ENCODE measurements at regions not wholly inside any gene's neighbourhood (a gene's known extent, or its start where the extent isn't known, plus 50 kb on each side); places are given as distances from the start of the nearest gene placed in this dataset.

DNA sequence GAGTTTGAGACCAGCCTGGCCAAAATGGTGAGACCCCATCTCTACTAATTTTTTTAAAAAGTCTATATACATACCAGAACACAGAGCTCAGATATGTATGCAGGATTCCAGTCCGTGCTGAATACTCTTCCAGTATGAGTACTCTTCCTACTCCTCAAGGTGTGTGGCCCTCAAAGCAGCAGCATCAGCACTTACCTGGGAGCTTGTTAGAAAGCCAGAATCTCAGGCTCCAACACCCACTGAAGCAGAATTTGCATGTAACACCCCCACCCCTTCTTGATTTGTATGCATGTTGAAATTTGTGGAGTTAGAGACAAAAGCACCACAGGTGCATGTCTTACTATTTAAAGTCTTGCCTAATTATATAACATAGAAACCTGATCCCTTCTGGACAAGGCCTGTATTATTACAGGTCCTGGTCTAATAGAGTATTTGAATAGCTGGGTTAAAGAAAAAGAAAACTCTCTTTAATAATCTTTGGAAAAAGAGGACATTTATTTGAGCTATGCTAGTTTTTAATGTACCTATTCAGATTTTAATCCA lies 50.3 kb upstream of the NFE2L2 start:
- DNase-seq = no peak
- Mint-ChIP-seq H3K27me3 (ENCODE audit: low read depth) (no peaks in the 10 kb centered on the region), H3K36me3 (ENCODE audit: low read depth) (peaks cover 2% of the 10 kb centered on the region), H3K4me3 (no peak overlapping the region), H3K4me1 (ENCODE audit: low read depth) (peaks cover 14% of the 10 kb centered on the region), H3K27ac (no peak overlapping the region), H3K9me3 (peaks cover 3% of the 10 kb centered on the region)
- CTCF ChIA-PET = interaction anchor here (0.5 to 2.5 kb wide), 7 partner anchors 10 to 166 kb away, joined by 3 to 6 read pairs (median 4); no protein-coding TSS in a partner anchor
- intact Hi-C loops (cut with micrococcal nuclease) = no loop called here

DNA sequence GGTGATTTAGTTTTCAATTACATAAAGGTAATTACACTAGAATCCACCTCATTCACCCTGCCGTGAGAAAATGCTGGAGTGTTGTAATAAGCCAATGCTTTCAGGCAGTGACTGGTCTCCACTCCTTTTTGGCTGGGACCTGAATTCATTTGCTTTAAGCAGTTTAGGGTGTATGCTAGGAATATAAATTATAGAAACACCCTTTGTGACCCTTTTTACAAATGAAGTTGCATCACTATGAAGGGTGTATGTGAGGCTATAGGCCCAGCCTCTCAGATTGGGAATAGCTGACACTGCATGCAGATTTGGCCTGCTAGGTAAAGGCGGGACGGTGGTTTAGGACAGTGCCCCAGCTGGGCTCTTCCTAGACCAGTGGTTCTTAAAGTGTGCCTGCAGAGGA lies 50.8 kb upstream of the NFE2L2 start:
- H3K36me3 Mint-ChIP-seq (ENCODE audit: low read depth) = peaks cover 2% of the 10 kb centered on the region
- H3K4me1 Mint-ChIP-seq (ENCODE audit: low read depth) = peaks cover 9% of the 10 kb centered on the region
- no peak overlapping the region for H3K4me3 Mint-ChIP-seq
- no peaks in the 10 kb centered on the region for H3K27me3 Mint-ChIP-seq (ENCODE audit: low read depth)
- H3K27ac Mint-ChIP-seq = no peak overlapping the region
- CTCF ChIA-PET = interaction anchor here (0.5 to 2.5 kb wide), 4 partner anchors 19 to 166 kb away, joined by 3 to 6 read pairs (median 3); no protein-coding TSS in a partner anchor
- peaks cover 3% of the 10 kb centered on the region for H3K9me3 Mint-ChIP-seq
- no peak for DNase-seq
- intact Hi-C loops (cut with micrococcal nuclease) = no loop called here

DNA sequence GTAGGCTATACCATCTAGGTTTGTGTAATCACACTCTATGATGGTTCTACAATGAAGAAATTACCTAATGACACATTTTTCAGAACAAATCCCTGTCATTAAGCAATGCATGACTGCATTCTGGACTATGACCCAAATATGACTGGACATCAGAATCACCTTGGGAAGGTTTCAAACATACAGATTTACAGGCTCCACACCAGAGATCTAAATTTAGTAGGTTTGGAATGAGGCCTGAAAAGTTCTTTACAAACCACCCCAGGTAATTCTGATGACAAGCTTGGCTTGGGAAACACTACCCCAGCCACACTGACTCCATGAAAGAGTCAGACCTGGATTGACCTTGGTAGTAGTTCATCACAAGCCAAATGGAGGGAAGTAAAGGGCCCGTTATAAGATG lies 52.2 kb upstream of the NFE2L2 start:
- H3K27ac Mint-ChIP-seq = no peak overlapping the region
- no peaks in the 10 kb centered on the region for H3K27me3 Mint-ChIP-seq (ENCODE audit: low read depth)
- intact Hi-C loops (cut with micrococcal nuclease) = no loop called here
- CTCF ChIA-PET = no interaction called here
- H3K4me3 Mint-ChIP-seq = no peak overlapping the region
- peaks cover 4% of the 10 kb centered on the region for H3K36me3 Mint-ChIP-seq (ENCODE audit: low read depth)
- DNase-seq = no peak
- peaks cover 1% of the 10 kb centered on the region for H3K9me3 Mint-ChIP-seq
- peaks cover 2% of the 10 kb centered on the region for H3K4me1 Mint-ChIP-seq (ENCODE audit: low read depth)

DNA sequence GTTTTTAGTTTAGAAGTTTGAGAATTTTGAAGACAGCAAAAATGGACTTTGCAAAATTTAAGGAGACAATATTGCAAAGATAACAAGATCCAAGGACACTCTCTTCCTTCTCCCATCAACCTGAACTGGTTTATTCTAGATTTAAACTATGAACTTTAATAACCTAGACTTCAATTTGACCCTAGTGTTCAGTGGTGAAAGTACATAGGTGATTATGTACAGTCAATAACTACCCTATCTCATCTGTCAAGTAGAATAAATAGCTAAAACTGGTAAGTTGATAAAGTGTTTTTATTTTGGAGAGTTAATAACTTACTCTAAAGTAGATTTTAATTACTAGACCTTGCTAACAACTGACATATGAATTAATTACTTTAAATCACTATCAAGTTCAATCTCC lies 52.9 kb upstream of the NFE2L2 start:
- Mint-ChIP-seq H3K4me1 (ENCODE audit: low read depth) (peaks cover 2% of the 10 kb centered on the region), H3K4me3 (no peak overlapping the region), H3K27me3 (ENCODE audit: low read depth) (no peaks in the 10 kb centered on the region), H3K36me3 (ENCODE audit: low read depth) (peaks cover 4% of the 10 kb centered on the region), H3K9me3 (no peaks in the 10 kb centered on the region), H3K27ac (no peak overlapping the region)
- intact Hi-C loops (cut with micrococcal nuclease) = no loop called here
- no peak for DNase-seq
- CTCF ChIA-PET = interaction anchor here (1.2 to 1.3 kb wide), 2 partner anchors 13 to 152 kb away, joined by 3 to 4 read pairs; no protein-coding TSS in a partner anchor

DNA sequence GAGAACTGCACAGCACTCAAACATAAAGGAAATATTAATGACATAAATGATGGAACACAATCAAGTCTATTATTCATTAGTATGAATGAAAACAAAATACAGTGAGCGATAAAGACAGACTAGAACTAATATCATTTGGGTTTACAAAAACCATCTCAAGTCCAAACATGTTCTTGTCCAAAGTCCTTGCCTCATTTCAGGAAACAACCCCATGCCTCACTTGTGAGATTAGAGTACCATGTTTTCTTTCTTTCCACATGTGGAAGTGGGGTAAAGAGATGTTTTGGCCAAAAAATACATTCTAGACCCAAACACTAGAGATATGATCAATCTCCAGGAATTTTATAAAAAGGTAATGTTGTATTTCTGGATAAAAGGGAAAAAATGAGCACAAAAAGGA lies 53.3 kb upstream of the NFE2L2 start:
- DNase-seq = no peak
- H3K27me3 Mint-ChIP-seq (ENCODE audit: low read depth) = no peaks in the 10 kb centered on the region
- H3K4me1 Mint-ChIP-seq (ENCODE audit: low read depth) = peaks cover 2% of the 10 kb centered on the region
- CTCF ChIA-PET = interaction anchor here (1.2 to 1.3 kb wide), 2 partner anchors 14 to 153 kb away, joined by 3 to 4 read pairs; no protein-coding TSS in a partner anchor
- no peaks in the 10 kb centered on the region for H3K9me3 Mint-ChIP-seq
- H3K36me3 Mint-ChIP-seq (ENCODE audit: low read depth) = peaks cover 4% of the 10 kb centered on the region
- intact Hi-C loops (cut with micrococcal nuclease) = no loop called here
- H3K4me3 Mint-ChIP-seq = no peak overlapping the region
- no peak overlapping the region for H3K27ac Mint-ChIP-seq

DNA sequence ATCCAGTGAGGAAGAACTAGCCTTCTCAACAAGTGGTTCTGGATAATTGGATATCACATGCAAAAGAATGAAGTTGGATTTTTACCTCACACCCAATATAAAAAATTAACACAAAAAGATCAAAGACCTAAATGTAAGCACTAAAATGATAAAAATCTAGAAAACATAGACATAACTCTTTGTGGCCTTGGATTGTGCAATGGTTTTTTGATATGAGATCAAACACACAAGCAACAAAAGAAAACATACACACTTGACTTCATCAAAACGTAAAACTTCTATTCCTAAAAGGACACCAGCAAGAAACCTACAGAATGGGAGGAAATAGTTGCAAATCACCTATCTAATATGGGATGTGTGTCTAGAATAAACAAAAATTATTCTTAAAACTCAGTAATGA lies 54.1 kb upstream of the NFE2L2 start:
- no peak for DNase-seq
- CTCF ChIA-PET = interaction anchor here (1.3 kb wide), 1 partner anchor 154 kb away, joined by 4 read pairs; no protein-coding TSS in a partner anchor
- no peak overlapping the region for H3K27ac Mint-ChIP-seq
- no peaks in the 10 kb centered on the region for H3K27me3 Mint-ChIP-seq (ENCODE audit: low read depth)
- no peaks in the 10 kb centered on the region for H3K4me1 Mint-ChIP-seq (ENCODE audit: low read depth)
- H3K36me3 Mint-ChIP-seq (ENCODE audit: low read depth) = peaks cover 7% of the 10 kb centered on the region
- no peaks in the 10 kb centered on the region for H3K9me3 Mint-ChIP-seq
- intact Hi-C loops (cut with micrococcal nuclease) = no loop called here
- no peak overlapping the region for H3K4me3 Mint-ChIP-seq

DNA sequence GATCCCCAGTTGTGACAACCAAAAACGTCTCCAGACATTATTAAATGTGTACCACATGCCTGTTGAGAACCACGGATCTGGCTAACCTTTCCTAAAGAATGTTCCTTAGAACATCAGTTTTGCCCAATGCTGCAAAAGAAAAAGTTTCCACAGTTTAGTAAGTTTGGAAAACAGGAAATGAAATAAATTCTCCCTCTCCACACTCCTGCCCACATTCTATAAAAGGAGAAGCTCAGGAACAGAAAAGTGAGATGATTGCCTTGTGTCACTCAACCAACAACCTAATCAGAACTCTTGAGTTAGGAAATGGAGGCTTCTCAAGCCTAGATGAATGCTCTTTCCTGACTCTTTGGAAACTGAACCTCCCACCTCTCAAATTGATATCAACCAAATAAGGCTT lies 56.1 kb upstream of the NFE2L2 start:
- CTCF ChIA-PET = interaction anchor here (0.9 kb wide), 1 partner anchor 24 kb away, joined by 3 read pairs; no protein-coding TSS in a partner anchor
- DNase-seq = no peak
- no peaks in the 10 kb centered on the region for H3K4me1 Mint-ChIP-seq (ENCODE audit: low read depth)
- no peaks in the 10 kb centered on the region for H3K9me3 Mint-ChIP-seq
- H3K36me3 Mint-ChIP-seq (ENCODE audit: low read depth) = peaks cover 7% of the 10 kb centered on the region
- no peak overlapping the region for H3K27ac Mint-ChIP-seq
- H3K27me3 Mint-ChIP-seq (ENCODE audit: low read depth) = no peaks in the 10 kb centered on the region
- intact Hi-C loops (cut with micrococcal nuclease) = no loop called here
- H3K4me3 Mint-ChIP-seq = no peak overlapping the region

DNA sequence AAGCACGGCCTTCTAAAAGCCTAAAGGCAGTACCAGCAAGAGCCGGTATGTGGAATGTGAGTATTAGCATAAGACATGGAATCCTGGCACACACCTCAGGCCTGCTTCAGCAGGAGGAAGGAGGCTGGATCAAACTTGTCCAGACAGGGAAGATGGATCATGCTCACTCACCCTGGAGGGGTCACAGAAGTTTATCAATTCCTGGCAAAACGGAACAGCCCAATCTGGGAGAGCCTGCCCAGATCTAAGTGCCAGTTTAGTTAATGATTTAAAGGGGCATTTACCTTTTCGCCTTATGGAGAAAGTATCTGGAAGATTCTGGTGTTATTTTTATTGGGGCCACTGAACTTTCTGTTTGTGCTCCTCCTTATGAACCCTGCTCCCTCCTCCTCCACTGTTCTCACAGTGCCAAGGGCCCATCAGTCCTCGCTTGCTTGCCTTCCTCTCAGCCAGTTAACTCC lies 58.3 kb upstream of the NFE2L2 start:
- CTCF ChIA-PET = no interaction called here
- intact Hi-C loops (cut with micrococcal nuclease) = no loop called here

DNA sequence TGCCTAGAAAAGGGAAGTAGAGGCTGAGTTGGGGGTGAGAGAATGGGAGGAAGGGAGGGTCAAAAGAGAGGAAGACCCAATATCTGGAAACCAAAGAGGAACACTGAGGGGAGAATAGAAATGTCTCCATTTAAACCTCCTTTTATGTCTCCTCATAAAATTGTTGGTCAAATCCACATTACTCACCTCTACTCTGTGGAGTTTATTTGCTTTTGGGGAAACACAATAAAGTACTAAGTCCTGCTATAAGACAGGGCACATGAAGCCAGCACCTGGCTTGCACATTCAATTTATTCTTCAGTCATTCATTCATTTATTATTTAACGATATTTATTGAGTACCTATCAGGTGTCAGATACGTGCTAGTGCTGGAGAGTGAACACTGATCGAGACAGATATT lies 60.3 kb upstream of the NFE2L2 start:
- CTCF ChIA-PET = interaction anchor here (0.6 kb wide), 1 partner anchor 161 kb away, joined by 3 read pairs; no protein-coding TSS in a partner anchor
- intact Hi-C loops (cut with micrococcal nuclease) = no loop called here
- H3K27ac Mint-ChIP-seq = no peak overlapping the region
- peaks cover 7% of the 10 kb centered on the region for H3K36me3 Mint-ChIP-seq (ENCODE audit: low read depth)
- DNase-seq = no peak
- no peaks in the 10 kb centered on the region for H3K9me3 Mint-ChIP-seq
- H3K27me3 Mint-ChIP-seq (ENCODE audit: low read depth) = no peaks in the 10 kb centered on the region
- peaks cover 9% of the 10 kb centered on the region for H3K4me1 Mint-ChIP-seq (ENCODE audit: low read depth)
- H3K4me3 Mint-ChIP-seq = no peak overlapping the region

More for the DNA sequence above, 58.3 kb upstream of the NFE2L2 start:
- DNase-seq = no peak
- Mint-ChIP-seq H3K27me3 (ENCODE audit: low read depth) (no peaks in the 10 kb centered on the region), H3K27ac (no peak overlapping the region), H3K4me3 (no peak overlapping the region), H3K36me3 (ENCODE audit: low read depth) (peaks cover 7% of the 10 kb centered on the region), H3K4me1 (ENCODE audit: low read depth) (no peaks in the 10 kb centered on the region), H3K9me3 (no peaks in the 10 kb centered on the region)

DNA sequence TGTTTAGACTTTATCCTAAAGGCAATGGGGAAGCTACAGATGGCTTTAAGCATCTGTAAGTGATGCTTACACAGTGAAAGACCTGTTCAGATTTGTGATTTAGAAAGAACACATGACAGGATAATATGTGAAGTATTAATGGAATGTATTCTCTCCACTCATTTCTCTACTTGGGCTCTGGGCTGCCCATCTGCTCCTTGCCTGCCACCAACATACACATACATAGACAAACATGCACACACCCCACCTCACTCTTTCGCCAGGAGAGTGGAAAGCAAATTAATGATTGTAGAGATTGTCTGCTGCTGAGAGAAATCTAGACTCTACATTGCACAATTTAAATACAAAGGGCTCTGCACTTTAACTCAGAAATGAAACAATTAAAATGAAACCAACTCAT lies 61.0 kb upstream of the NFE2L2 start:
- CTCF ChIA-PET = interaction anchor here (0.6 to 2.1 kb wide), 3 partner anchors 11 to 162 kb away, joined by 3 to 8 read pairs (median 5); no protein-coding TSS in a partner anchor
- no peaks in the 10 kb centered on the region for H3K9me3 Mint-ChIP-seq
- H3K36me3 Mint-ChIP-seq (ENCODE audit: low read depth) = peaks cover 7% of the 10 kb centered on the region
- no peak overlapping the region for H3K4me3 Mint-ChIP-seq
- H3K27me3 Mint-ChIP-seq (ENCODE audit: low read depth) = no peaks in the 10 kb centered on the region
- peaks cover 9% of the 10 kb centered on the region for H3K4me1 Mint-ChIP-seq (ENCODE audit: low read depth)
- no peak overlapping the region for H3K27ac Mint-ChIP-seq
- intact Hi-C loops (cut with micrococcal nuclease) = no loop called here
- no peak for DNase-seq

DNA sequence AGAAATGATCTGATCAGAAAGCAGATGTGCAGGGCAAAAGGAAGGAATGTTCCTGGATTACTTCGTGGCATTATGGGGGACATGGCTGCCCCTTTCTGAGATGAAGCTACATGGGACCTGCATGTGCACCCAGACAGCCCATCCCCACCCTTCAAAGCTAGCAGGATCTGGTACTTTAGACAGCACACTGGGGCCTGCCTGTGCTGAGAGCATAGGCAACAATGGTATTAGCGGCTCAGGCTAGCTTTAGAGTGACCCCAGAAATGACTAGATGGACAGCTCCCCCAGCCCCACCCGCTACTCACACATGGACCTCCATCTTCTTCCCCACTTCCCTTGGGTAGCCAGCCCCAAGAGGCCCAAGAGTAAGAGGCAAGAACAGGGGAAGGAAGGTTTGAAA lies 61.5 kb upstream of the NFE2L2 start:
- H3K4me1 Mint-ChIP-seq (ENCODE audit: low read depth) = peaks cover 9% of the 10 kb centered on the region
- intact Hi-C loops (cut with micrococcal nuclease) = no loop called here
- CTCF ChIA-PET = interaction anchor here (1.8 to 2.1 kb wide), 2 partner anchors 11 to 161 kb away, joined by 5 to 8 read pairs; no protein-coding TSS in a partner anchor

DNA sequence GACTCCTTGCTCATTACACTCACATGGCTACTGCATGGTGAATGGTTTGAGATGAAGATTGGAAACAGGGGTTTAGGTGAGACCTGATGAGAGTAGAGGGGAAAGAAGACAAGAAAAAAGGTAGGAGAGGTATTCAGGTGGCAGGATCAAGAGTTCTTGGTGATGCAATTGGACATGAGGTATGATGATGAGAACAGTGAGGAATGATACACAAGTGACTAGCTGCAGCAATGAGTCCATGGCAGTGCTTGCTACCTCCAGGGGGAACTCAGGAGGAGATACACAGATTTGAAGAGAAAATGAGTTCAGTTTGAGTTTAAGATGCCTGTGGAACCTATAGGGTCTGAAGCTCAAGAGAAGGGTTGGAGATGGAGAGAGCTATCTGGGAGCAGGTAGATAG lies 62.1 kb upstream of the NFE2L2 start:
- no peak for DNase-seq
- Mint-ChIP-seq H3K4me1 (ENCODE audit: low read depth) (peaks cover 9% of the 10 kb centered on the region), H3K27me3 (ENCODE audit: low read depth) (no peaks in the 10 kb centered on the region), H3K9me3 (no peaks in the 10 kb centered on the region), H3K36me3 (ENCODE audit: low read depth) (peaks cover 3% of the 10 kb centered on the region), H3K27ac (no peak overlapping the region), H3K4me3 (no peak overlapping the region)
- intact Hi-C loops (cut with micrococcal nuclease) = no loop called here
- CTCF ChIA-PET = interaction anchor here (1.8 to 2.1 kb wide), 2 partner anchors 10 to 161 kb away, joined by 5 to 8 read pairs; no protein-coding TSS in a partner anchor

More for the DNA sequence above, 61.5 kb upstream of the NFE2L2 start:
- Mint-ChIP-seq H3K4me3 (no peak overlapping the region), H3K27me3 (ENCODE audit: low read depth) (no peaks in the 10 kb centered on the region), H3K27ac (no peak overlapping the region), H3K9me3 (no peaks in the 10 kb centered on the region), H3K36me3 (ENCODE audit: low read depth) (peaks cover 4% of the 10 kb centered on the region)
- no peak for DNase-seq

DNA sequence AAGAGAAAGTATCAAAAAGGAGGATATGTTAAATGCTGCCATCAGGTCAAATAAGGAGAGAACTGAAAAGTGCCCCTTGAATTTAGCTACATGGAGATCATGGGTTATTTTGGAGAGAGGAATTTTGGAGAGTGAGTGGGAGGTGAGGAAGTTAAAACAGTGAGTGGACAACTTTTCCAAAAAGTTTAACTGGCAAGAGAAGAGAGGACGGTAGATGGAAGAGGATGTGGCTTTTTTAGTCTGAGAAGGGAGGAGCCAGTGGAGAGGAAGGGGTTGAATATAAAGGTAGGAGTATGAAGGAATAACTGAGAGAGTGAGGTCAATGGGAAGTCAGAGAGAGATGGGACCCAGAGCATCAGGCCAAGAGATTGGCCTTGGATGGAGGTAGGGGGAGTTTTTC lies 62.5 kb upstream of the NFE2L2 start:
- no peak for DNase-seq
- H3K27ac Mint-ChIP-seq = no peak overlapping the region
- peaks cover 3% of the 10 kb centered on the region for H3K36me3 Mint-ChIP-seq (ENCODE audit: low read depth)
- no peaks in the 10 kb centered on the region for H3K27me3 Mint-ChIP-seq (ENCODE audit: low read depth)
- no peaks in the 10 kb centered on the region for H3K9me3 Mint-ChIP-seq
- peaks cover 11% of the 10 kb centered on the region for H3K4me1 Mint-ChIP-seq (ENCODE audit: low read depth)
- CTCF ChIA-PET = interaction anchor here (1.8 to 2.1 kb wide), 2 partner anchors 10 to 162 kb away, joined by 5 to 8 read pairs; no protein-coding TSS in a partner anchor
- no peak overlapping the region for H3K4me3 Mint-ChIP-seq
- intact Hi-C loops (cut with micrococcal nuclease) = no loop called here

All from activated naive CD4-positive, alpha-beta T cell treated with anti-CD3 and anti-CD28 coated beads for 36 hours (primary cell).